Fibroblast of the aortic adventitia (primary cell): ENCODE measurements at regions not wholly inside any gene's neighbourhood (a gene's known extent, or its start where the extent isn't known, plus 50 kb on each side); places are given as distances from the start of the nearest gene placed in this dataset.

Source experiments
- DNase-seq: peaks from one replicate; pipeline ENCODE4 v3.0.0-alpha.2; 2010; ENCODE audit warnings: low read depth
- H3K4me3 ChIP-seq: 2 replicates; pipeline ENCODE4 v1.5.1; 2011; ENCODE audit warnings: low read depth, mild to moderate bottlenecking, control low read depth, low read length, moderate library complexity
- TF ChIP-seq, protein P1 (sequence below): IDR thresholded peaks from 2 replicates; pipeline ENCODE4 v1.5.1; 2011; ENCODE audit warnings: mild to moderate bottlenecking, low read length, control low read depth, inconsistent platforms; ENCODE audit not compliant: insufficient read depth

DNA sequence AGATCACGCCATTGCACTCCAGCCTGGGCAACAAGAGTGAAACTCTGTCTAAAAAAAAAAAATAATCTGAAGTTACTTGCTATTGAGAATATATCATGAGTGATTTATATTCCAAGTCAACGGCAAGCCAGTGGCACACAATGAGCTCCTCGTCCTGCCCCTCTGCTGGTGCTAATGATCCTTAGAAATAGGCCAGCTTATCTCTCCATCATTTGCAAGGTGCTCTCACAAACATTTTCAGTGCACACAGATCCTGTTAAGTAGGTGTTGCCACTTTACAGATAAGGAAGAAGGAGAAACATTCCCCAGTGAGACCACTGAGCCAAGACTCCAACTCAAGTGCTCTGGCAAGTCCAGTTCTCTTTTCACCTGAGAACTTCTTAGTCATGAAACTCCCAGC, 91.3 kb upstream of the GPR45 start:
- TF ChIP-seq, protein P1, sequence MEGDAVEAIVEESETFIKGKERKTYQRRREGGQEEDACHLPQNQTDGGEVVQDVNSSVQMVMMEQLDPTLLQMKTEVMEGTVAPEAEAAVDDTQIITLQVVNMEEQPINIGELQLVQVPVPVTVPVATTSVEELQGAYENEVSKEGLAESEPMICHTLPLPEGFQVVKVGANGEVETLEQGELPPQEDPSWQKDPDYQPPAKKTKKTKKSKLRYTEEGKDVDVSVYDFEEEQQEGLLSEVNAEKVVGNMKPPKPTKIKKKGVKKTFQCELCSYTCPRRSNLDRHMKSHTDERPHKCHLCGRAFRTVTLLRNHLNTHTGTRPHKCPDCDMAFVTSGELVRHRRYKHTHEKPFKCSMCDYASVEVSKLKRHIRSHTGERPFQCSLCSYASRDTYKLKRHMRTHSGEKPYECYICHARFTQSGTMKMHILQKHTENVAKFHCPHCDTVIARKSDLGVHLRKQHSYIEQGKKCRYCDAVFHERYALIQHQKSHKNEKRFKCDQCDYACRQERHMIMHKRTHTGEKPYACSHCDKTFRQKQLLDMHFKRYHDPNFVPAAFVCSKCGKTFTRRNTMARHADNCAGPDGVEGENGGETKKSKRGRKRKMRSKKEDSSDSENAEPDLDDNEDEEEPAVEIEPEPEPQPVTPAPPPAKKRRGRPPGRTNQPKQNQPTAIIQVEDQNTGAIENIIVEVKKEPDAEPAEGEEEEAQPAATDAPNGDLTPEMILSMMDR, result no peak
- H3K4me3 ChIP-seq, result no peak overlapping the region
- no peak for DNase-seq

DNA sequence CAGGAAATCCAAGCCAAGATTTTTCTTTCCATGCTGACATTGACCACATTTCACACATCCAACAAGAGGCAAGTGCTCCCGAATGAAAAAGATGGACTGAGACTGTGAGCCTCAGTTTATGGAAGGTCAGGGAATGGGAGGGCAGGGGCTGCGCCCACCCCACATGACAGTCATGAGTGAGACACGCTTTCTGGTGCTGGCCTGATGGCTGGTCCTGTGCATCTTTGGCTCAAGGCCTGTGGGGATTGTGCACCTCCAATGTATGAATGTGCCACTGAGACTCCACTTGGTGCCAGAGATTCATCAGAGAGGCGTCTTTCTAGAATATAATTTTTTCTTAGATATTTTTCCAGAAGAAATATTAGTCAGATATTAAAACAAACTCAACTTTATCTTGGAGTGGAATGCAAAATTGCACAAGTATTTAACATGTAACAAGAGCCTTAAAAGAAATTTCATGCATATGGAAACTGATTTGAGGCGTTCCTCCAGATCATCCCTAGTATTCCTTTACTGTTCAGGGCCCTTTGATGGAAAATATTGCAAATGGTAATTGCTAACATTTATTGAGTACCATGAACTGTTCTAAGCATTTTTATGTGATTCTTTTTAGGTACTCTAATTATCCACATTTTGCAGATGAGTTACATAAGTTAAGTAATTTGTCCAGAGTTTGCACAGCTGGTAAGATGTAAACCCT, 87.3 kb upstream of the GPR45 start:
- DNase-seq, result no peak
- TF ChIP-seq, protein P1, result no peak

DNA sequence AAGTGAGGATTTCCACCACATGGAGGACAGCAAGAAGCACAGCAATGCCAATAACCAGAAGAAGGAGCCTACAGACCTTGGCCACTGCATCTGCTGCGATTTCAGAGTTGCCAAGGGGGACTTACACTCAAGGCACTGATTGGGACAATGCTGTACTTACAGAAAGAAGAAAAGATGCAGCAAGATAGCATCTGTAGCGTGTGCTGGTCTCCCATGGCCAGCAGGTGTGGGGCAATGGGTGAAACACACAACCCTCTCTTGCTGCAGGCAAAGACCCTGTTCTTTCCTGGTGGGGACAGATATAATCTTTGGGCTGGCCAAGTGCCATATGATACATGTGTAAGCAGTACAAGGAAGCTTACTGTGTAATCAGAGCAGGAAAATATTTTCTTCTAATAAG, 85.4 kb upstream of the GPR45 start:
- H3K4me3 ChIP-seq, result no peak overlapping the region
- DNase-seq, result no peak
- TF ChIP-seq, protein P1, result no peak

More for the DNA sequence above, 87.3 kb upstream of the GPR45 start:
- no peak overlapping the region for H3K4me3 ChIP-seq

GRCh38 chr2:105158002-105158401, 83.5 kb upstream of the GPR45 start:
- no peak for DNase-seq
- no peak overlapping the region for H3K4me3 ChIP-seq
- TF ChIP-seq, protein P1, result no peak

- DNase-seq, result no peak
- no peak overlapping the region for H3K4me3 ChIP-seq
- TF ChIP-seq, protein P1, result no peak
Measured at GRCh38 chr2:105166688-105167087, 74.9 kb upstream of the GPR45 start.

- TF ChIP-seq, protein P1, result no peak
- DNase-seq, result no peak
- H3K4me3 ChIP-seq, result no peak overlapping the region
Measured at GRCh38 chr2:105168543-105168942, 73.0 kb upstream of the GPR45 start.

DNA sequence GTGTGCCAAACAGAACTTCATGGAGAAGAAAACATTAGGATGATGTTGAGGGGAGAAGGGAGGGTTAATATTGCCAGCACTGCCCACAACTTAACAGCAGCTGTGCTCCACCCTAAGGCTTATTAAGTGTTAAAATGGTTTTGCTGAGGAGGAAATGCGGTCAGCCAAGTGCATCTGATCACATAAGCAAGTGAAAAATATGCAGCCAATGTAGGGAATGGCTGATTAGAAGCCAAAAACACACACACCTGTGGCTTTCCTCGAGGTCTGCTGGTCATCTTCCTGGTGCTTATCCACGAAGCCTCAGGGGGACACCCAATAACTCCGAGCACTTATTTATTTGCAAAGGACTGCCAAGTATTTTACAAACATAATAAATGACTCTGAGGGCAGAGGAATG, 66.3 kb upstream of the GPR45 start:
- DNase-seq, result no peak
- no peak overlapping the region for H3K4me3 ChIP-seq
- TF ChIP-seq, protein P1, result no peak
